ENCODE measurements at regions not wholly inside any gene's neighbourhood (a gene's known extent, or its start where the extent isn't known, plus 50 kb on each side); places are given as distances from the start of the nearest gene placed in this dataset.
"Not testable (repeated sequence)": the region's sequence is repeated elsewhere in the genome, so short reads cannot be mapped to it uniquely, and the experiment has no call there.

- no peak for DNase-seq
These were observed 457.9 kb upstream of the ALCAM start for GRCh38 chr3:104908761-104909160.

GRCh38 chr3:104909198-104909597 is 457.5 kb upstream of the ALCAM start:
- DNase-seq = no peak

- DNase-seq = no peak
These were observed 457.0 kb upstream of the ALCAM start for GRCh38 chr3:104909721-104910120.

- DNase-seq = no peak
These were observed 455.3 kb upstream of the ALCAM start for GRCh38 chr3:104911376-104911775.

DNA sequence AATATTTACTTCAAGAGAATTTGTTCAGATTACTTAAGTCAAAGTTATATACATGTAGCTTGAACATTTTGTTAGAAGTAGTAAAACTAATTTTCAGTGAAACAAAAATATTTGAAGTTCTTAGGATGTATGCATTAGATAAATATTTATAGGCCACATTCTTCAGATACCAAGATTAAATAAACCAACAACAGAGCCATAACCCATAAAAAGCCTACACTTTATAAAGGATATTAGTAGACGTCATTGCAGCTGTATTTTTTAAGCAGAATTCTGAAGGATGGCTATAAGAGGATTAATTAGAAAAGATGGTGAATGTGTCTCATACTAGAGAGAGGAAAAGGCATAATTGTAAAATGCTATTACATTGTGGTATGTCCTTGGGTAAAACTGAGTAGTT is 449.7 kb upstream of the ALCAM start:
- DNase-seq = no peak

DNA sequence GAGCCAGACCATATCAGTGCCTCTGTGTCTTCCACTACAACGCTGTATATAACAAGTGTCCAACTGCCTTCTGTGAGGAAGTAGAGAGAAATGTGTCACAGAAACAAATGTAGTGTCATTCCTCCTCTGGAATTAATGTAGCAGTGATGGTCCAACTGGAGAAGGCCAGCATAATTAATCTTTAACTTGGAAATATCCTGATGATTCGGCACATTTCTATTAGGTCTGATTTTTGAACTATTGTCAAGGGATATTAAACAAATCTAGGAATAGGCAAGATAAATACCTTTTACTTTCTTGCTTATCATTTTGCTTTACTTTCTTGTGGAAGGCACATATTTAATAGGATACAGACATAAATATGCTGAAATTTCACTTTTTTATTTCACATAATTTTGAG is 446.2 kb upstream of the ALCAM start:
- no peak for DNase-seq

- no peak for DNase-seq
These were observed 432.7 kb upstream of the ALCAM start for GRCh38 chr3:104933972-104934371.

- DNase-seq = no peak
These were observed 431.1 kb upstream of the ALCAM start for GRCh38 chr3:104935613-104936012.

GRCh38 chr3:104939196-104939595 is 427.5 kb upstream of the ALCAM start:
- no peak for DNase-seq

- no peak for DNase-seq
These were observed 424.9 kb upstream of the ALCAM start for GRCh38 chr3:104941785-104942184.

- DNase-seq = no peak
These were observed 422.7 kb upstream of the ALCAM start for GRCh38 chr3:104943974-104944373.

- DNase-seq = no peak
These were observed 418.8 kb upstream of the ALCAM start for GRCh38 chr3:104947943-104948342.

GRCh38 chr3:104949810-104950209 is 416.9 kb upstream of the ALCAM start:
- not testable (repeated sequence) for DNase-seq

DNA sequence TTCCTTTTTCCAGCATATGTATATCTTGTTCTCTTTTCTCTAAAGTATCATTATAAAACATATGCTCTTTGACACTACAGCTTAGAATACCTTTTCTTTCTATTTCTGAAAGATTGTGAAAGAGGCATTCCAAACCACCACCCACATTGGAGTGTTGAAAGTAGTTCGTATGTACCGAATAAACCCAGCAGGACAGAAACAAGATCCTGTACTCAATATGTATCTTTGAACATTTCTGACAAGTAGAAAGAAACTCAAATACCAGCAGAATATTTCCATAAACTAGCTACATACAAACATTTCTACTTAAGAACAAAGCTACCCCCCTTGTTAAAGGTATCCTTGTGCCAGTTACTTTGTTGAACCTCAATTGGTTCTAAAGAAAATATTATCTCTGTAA is 415.3 kb upstream of the ALCAM start:
- DNase-seq = no peak

GRCh38 chr3:104952146-104952972 is 414.4 kb upstream of the ALCAM start:
- DNase-seq = no peak

DNA sequence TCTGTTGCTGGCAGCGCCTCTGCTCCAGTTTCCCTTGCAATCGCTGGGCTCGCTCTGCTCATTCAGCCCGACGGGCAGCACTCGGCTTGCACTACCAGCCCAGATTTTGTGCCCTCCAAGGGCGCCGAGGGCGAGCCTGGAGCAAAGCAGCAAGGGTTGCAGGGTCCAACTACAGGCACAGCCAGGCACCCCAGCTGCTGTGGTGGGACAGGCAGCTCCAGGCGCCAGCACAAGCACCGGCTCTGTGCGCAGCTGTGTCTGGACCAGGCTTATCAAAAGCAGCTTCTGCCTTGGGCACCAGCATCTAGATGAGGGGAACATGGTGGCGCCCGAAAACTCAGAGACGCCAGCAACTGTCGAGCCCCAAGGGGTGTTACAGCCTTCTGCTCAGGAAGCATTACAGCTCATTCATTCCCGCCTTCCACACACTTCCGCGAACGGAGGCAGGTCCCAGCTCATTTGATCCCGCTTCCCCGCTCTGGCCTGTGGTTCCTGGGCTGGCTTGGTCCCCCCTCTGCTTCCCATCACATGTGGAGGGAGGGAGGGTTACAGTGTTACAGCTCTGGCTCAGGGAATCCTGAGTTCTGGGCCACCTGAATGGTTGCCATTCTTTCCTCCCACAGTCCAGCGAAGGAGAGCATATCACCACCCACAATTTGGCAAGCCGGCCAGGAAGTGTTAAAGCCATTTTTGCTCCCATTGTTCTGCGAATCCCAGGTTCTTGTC is 409.9 kb upstream of the ALCAM start:
- DNase-seq = no peak

DNA sequence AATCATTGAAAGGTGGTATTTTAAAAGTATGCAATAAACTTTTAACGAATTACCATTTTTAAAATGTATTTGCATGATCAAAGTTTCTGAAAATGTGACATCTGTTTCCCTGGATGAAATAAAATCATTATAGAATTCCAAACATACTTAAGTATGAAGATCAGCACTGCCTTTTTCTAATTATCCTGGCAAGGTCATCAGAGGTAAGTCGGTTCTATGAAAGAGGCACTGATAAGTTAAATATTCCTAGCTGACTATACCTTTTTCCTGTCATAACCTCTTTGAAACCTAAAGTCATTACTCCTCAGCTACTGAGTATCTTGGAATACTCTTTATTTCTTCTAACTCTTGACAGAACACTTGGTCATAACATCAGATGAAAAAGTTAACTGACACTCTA is 406.1 kb upstream of the ALCAM start:
- no peak for DNase-seq

DNA sequence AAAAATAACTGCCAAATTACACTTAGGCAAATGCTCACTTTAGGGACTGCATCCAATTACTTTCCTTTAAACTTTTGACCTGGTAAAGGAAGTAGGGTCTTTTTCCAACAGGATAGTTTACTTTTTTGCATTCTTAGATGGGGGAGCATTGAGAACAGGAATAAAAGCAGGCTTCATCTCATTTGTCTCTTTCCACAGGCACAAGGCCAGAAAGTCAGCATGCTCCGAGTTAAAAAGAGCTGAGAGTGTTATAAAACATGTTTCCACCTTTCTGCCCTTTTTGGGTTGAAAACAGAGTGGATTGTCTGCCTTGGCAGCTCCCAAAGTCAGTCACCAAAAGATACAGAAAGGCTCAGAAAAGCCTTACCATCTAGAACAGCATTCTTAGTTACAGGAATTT is 404.9 kb upstream of the ALCAM start:
- DNase-seq = no peak

- DNase-seq = peak in 1 of 2 donors; percentile 3
These were observed 392.4 kb upstream of the ALCAM start for GRCh38 chr3:104974316-104974715.

DNA sequence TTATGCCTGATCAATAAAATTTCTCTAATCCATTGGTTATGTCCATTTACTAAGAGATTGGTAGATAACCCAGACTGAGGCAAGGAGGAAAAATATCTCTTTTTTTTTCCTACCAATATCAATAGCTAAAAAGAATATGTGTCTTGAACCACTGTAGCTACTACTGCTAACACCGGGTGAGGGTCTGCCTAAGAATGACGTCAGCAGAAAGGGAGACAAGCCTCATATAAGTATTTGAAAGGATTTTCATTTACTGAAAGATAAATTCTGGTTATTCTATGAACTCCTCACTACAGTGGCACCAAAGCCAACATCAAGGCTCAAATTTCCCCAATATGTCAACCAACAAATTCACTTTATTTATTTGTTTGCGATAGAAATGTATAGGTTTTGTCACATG is 389.0 kb upstream of the ALCAM start:
- DNase-seq = no peak

GRCh38 chr3:104982130-104982529 is 384.6 kb upstream of the ALCAM start:
- DNase-seq = no peak

DNA sequence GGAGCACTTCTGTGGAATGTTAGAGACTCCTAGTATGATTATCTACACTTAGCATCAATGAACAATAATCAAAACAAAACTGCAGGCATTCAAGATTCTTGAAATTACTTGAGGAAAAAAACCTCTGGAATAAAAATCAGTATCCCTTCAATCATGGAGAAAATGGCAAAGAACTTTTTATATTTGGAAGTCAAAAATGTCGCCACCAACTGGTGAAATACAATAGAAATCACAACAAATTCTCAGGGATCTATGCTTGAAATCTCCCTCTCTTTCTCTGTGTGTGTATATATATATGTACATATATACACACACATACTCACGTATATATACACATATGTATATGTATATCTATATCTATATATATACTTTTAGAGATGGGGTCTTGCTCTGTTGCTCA is 378.9 kb upstream of the ALCAM start:
- no peak for DNase-seq

GRCh38 chr3:104988496-104988895 is 378.2 kb upstream of the ALCAM start:
- no peak for DNase-seq

DNA sequence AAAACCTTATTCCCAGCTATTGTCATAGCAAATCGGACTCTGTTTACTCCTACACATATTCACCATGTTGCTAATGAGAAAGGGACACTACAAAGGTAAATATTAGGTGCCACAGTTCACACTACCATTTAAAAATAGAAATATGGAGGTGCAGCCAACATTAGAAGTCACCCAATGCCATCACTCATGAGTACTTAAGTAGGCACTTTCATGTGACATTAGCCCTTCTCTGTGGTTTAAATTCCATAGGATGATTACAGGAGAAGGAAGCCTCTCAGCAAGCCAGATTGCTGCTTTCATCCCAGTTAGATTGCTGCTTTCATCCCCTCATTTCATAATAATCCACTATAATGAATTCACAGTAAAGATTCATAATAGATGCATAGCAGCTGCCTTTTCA is 376.8 kb upstream of the ALCAM start:
- DNase-seq = no peak

DNA sequence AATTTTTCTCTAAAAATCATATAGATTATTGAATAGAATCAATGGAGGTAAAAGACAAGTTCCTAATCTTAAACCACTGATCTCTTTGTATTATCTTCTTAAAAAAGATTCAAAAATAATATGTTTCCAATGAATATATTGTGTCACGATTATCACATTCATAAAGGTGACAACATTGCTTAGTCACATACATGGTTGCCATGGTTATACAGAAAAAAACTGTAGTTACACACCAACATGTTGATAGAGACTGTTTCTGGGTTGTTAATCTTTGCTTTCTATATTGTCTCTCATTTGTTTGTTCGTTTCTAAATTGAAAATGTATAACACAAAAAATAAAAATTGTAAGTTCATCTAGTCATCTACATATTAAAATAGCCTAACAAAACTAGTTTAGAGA is 376.0 kb upstream of the ALCAM start:
- DNase-seq = no peak
